A549 (cell line): ENCODE measurements at regions not wholly inside any gene's neighbourhood (a gene's known extent, or its start where the extent isn't known, plus 50 kb on each side); places are given as distances from the start of the nearest gene placed in this dataset.

Source experiments
- ATAC-seq, 2 experiments: fragments of 200-7000 bp in 1 of 2; fragments of >200 bp in 1 of 2; cut with Nextera tagmentation in 1 of 2; cut with Tn5 transposase in 1 of 2; 3 replicates each; pipeline versions ENCODE4 v1.8.0 to v1.9.1; 2018 to 2020; ENCODE audit warnings: mild to moderate bottlenecking in 1 of 2, moderate library complexity in 1 of 2
- CTCF ChIA-PET: fragments of 300-600 bp; sonication (Branson Sonifier 250); formaldehyde crosslinking; extraction: SDS; loops from one replicate; lab custom pipeline; 2021; ENCODE audit warnings: antibody characterized with exemption, inconsistent platforms; lab: Yijun Ruan, JAX
- POLR2A ChIA-PET: fragments of 350-600 bp; formaldehyde crosslinking; extraction: SDS; loops from one replicate; lab custom pipeline; 2021; ENCODE audit warnings: antibody characterized with exemption, inconsistent platforms; lab: Yijun Ruan, JAX
- DNase-seq, 2 experiments: peaks; one replicate each; pipeline versions ENCODE4 v3.0.0 to v3.0.0-alpha.2; 2011 to 2016; ENCODE audit warnings: low read depth in 1 of 2, low spot score in 1 of 2
- FAIRE-seq: peaks from 2 replicates; lab custom pipeline; 2011; peaks lifted over from hg19 to GRCh38; lab: Jason Lieb, UNC
- H3K27ac ChIP-seq, 2 experiments: fragments of >200 bp; sonication (Bioruptor Twin); formaldehyde crosslinking; 3 replicates each; pipeline ENCODE4 v1.5.1; 2016 to 2017
- H3K4me1 ChIP-seq: fragments of >200 bp; sonication (Bioruptor Twin); formaldehyde crosslinking; 3 replicates; pipeline ENCODE4 v1.6.1; 2016
- H3K4me2 ChIP-seq: fragments of >200 bp; sonication (Bioruptor Twin); formaldehyde crosslinking; 3 replicates; pipeline ENCODE4 v1.6.1; 2016
- H3K4me3 ChIP-seq: fragments of >200 bp; sonication (Bioruptor Twin); formaldehyde crosslinking; 3 replicates; pipeline ENCODE4 v1.5.1; 2016
- H3K9me3 ChIP-seq: fragments of >200 bp; sonication (Bioruptor Twin); formaldehyde crosslinking; 3 replicates; pipeline ENCODE4 v1.6.1; 2016
- ATOH8 ChIP-seq: fragments of 250-450 bp; sonication (Bioruptor Pico); IDR thresholded peaks from 2 replicates; pipeline ENCODE4 v1.5.0; 2020; ENCODE audit warnings: low read depth, mild to moderate bottlenecking, moderate library complexity
- BCL3 ChIP-seq: fragments of >200 bp; sonication (Bioruptor Twin); formaldehyde crosslinking; IDR thresholded peaks from 3 replicates; pipeline ENCODE4 v1.6.1; 2016
- CEBPB ChIP-seq, 2 experiments: fragments of >200 bp in 1 of 2; sonication (Bioruptor Twin) in 1 of 2; formaldehyde crosslinking in 1 of 2; IDR thresholded peaks; 2 replicates each; pipeline ENCODE4 v1.6.1; 2012 to 2016
- CHD2 ChIP-seq: fragments of 150-350 bp; IDR thresholded peaks from 2 replicates; pipeline ENCODE4 v1.6.1; 2014; ENCODE audit warnings: low read length; ENCODE audit not compliant: partially characterized antibody
- CTCF ChIP-seq: fragments of >200 bp; sonication (Bioruptor Twin); formaldehyde crosslinking; IDR thresholded peaks from 3 replicates; pipeline ENCODE4 v1.5.1; 2016
- EHMT2 ChIP-seq: fragments of 200-600 bp; sonication (generic); IDR thresholded peaks from 2 replicates; pipeline ENCODE4 v1.6.1; 2016; ENCODE audit warnings: antibody characterized with exemption, low read depth, mild to moderate bottlenecking, moderate library complexity
- ELK1 ChIP-seq: fragments of 150-350 bp; IDR thresholded peaks from 2 replicates; pipeline ENCODE4 v1.6.1; 2014; ENCODE audit warnings: low read depth, mild to moderate bottlenecking, low read length
- ESRRA ChIP-seq: fragments of 150-350 bp; IDR thresholded peaks from 2 replicates; pipeline ENCODE4 v1.6.1; 2014; ENCODE audit warnings: mild to moderate bottlenecking, low read length, borderline replicate concordance
- FOSB ChIP-seq: fragments of 250-450 bp; sonication (Bioruptor Pico); IDR thresholded peaks from 2 replicates; pipeline ENCODE4 v1.5.0; 2020; ENCODE audit warnings: mild to moderate bottlenecking, moderate library complexity
- KDM5A ChIP-seq: fragments of 200-600 bp; sonication (generic); IDR thresholded peaks from 2 replicates; pipeline ENCODE4 v1.6.1; 2016; ENCODE audit warnings: antibody characterized with exemption, mild to moderate bottlenecking
- NPAS2 ChIP-seq: fragments of 250-450 bp; sonication (Bioruptor Pico); IDR thresholded peaks from 2 replicates; pipeline ENCODE4 v1.8.0; 2022; ENCODE audit warnings: mild to moderate bottlenecking, moderate library complexity, borderline replicate concordance
- NR3C1 ChIP-seq: fragments of >200 bp; sonication (Bioruptor Twin); formaldehyde crosslinking; IDR thresholded peaks from 3 replicates; pipeline ENCODE4 v1.6.1; 2017
- PBX3 ChIP-seq: IDR thresholded peaks from 2 replicates; pipeline ENCODE4 v1.6.1; 2012
- POLR2A ChIP-seq: IDR thresholded peaks from 2 replicates; pipeline ENCODE4 v1.6.1; 2012; ENCODE audit warnings: mild to moderate bottlenecking, low read length
- RAD21 ChIP-seq, 2 experiments: fragments of >200 bp in 1 of 2; sonication (Bioruptor Twin) in 1 of 2; formaldehyde crosslinking in 1 of 2; IDR thresholded peaks in 1 of 2; conservative IDR thresholded peaks in 1 of 2; 2 replicates in 1 of 2; 3 replicates in 1 of 2; pipeline ENCODE4 v1.6.1; 2012 to 2018; ENCODE audit warnings: inconsistent platforms in 1 of 2
- SMC3 ChIP-seq: fragments of >200 bp; sonication (Bioruptor Twin); formaldehyde crosslinking; IDR thresholded peaks from 3 replicates; pipeline ENCODE4 v1.6.1; 2018; ENCODE audit warnings: inconsistent platforms
- TP53 ChIP-seq: fragments of 250-450 bp; sonication (Bioruptor Pico); IDR thresholded peaks from 2 replicates; pipeline ENCODE4 v1.5.0; 2021; ENCODE audit warnings: mild to moderate bottlenecking, moderate library complexity
- USF2 ChIP-seq: fragments of 450-650 bp; IDR thresholded peaks from 2 replicates; pipeline ENCODE4 v1.6.1; 2014; ENCODE audit warnings: antibody characterized with exemption
- ZC3H11A ChIP-seq: fragments of 450-650 bp; IDR thresholded peaks from 2 replicates; pipeline ENCODE4 v1.6.1; 2014; ENCODE audit warnings: antibody characterized with exemption, mild to moderate bottlenecking
- ZSCAN20 ChIP-seq: fragments of 250-450 bp; sonication (Bioruptor Pico); IDR thresholded peaks from 2 replicates; pipeline ENCODE4 v1.8.0; 2022; ENCODE audit warnings: mild to moderate bottlenecking, moderate library complexity
- WGBS: methylation state at CpG from one replicate; pipeline ENCODE4 v1.1.6; 2017; ENCODE audit errors: missing lambda C conversion rate; 5-methylcytosine and 5-hydroxymethylcytosine counted together

- TF ChIP-seq ATOH8 (no peak), USF2 (no peak), NR3C1 (no peak)
Observed at GRCh38 chr6:82032444-82032843, 215.1 kb downstream of the IBTK start (continued).

- WGBS = 33% methylated on average over 2 of the region's 2 CpGs
- DNase-seq = no peak
- Histone ChIP-seq H3K4me2 (no peak overlapping the region), H3K9me3 (no peaks in the 10 kb centered on the region), H3K27ac (no peak overlapping the region), H3K4me3 (no peak overlapping the region)
- CTCF ChIA-PET = interaction anchor here (1.3 kb wide), 1 partner anchor 10 kb away, joined by 3 read pairs; no protein-coding TSS in a partner anchor
- FAIRE-seq = no peak
- TF ChIP-seq BCL3 (no peak), PBX3 (no peak), FOSB (CRISPR knock-in tag) (no peak)
- TF ChIP-seq, all 56 proteins: peak for 0
- ATAC-seq = no peak
- no peaks in the 10 kb centered on the region for H3K4me1 ChIP-seq
- POLR2A ChIA-PET = no interaction called here
Observed at GRCh38 chr6:82030761-82031503, 216.6 kb downstream of the IBTK start.

- ATAC-seq = no peak
- no peak for FAIRE-seq
- 61% methylated on average over 2 of the region's 2 CpGs for WGBS
- DNase-seq = no peak
- TF ChIP-seq ESRRA (no peak), RAD21 (conservative IDR thresholded peaks at IDR 0.05 in 1 of 2, IDR thresholded peaks at IDR 0.05 in 1 of 2) (no peak), EHMT2 (no peak), NR3C1 (no peak), SMC3 (no peak), CTCF (no peak), CHD2 (no peak), USF2 (no peak), NPAS2 (no peak), ZC3H11A (no peak), ELK1 (no peak), CEBPB (IDR thresholded peaks at IDR 0.05) (no peak), KDM5A (no peak), TP53 (CRISPR knock-in tag) (no peak), FOSB (CRISPR knock-in tag) (no peak), POLR2A (no peak), ZSCAN20 (no peak)
- H3K9me3 ChIP-seq = no peaks in the 10 kb centered on the region
- H3K27ac ChIP-seq = no peak overlapping the region
- no peak overlapping the region for H3K4me2 ChIP-seq
- CTCF ChIA-PET = no interaction called here
- POLR2A ChIA-PET = no interaction called here
- H3K4me1 ChIP-seq = no peaks in the 10 kb centered on the region
- no peak overlapping the region for H3K4me3 ChIP-seq
Observed at GRCh38 chr6:82030301-82030700, 217.2 kb downstream of the IBTK start.
